Kasumi-1 (cell line): ENCODE measurements at regions not wholly inside any gene's neighbourhood (a gene's known extent, or its start where the extent isn't known, plus 50 kb on each side); places are given as distances from the start of the nearest gene placed in this dataset.

Source experiments
- DNase-seq, 2 experiments: peaks; one replicate each; lab custom pipeline; 2025; lab: John Stamatoyannopoulos, UW

DNA sequence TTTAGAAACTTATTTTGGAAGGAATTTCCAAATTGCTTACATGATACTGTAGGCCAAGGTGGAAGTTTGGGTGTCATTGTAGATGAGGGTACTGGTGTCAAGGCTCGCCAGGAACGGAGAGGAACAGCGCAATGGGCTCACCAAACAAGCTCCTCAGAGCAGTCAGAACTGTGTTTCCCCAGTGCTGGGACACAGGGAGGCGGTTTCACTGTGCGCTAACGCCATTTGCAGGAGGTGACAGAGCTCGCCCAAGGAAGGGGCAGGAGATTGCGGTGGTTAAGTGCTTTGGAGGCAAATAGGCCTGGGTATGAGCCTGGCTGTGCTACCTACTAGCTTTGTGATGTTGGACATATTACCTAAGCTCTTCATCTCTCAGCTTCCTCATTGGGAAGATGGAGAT, 57.3 kb downstream of the HHEX start:
- DNase-seq = no peak

DNA sequence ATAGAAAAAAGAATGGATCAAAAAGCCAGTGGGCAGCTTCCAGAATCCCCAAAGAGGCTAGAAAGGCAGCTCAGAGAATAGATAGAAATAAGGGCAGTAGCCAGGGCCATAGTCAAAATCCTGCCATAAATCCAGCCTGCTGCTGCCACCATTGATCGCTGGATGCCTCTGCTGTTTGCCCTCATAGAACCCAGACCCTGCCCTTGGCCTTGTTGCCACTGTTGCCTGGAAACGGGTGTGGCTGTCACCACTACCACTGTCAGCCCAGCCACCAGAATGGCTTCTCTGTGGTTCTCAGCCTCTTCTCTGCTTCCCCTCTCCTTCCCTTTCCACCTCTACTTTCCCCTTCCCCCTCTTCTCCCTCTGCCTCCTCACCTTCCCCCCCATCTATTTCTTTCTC, 57.8 kb downstream of the HHEX start:
- no peak for DNase-seq

DNA sequence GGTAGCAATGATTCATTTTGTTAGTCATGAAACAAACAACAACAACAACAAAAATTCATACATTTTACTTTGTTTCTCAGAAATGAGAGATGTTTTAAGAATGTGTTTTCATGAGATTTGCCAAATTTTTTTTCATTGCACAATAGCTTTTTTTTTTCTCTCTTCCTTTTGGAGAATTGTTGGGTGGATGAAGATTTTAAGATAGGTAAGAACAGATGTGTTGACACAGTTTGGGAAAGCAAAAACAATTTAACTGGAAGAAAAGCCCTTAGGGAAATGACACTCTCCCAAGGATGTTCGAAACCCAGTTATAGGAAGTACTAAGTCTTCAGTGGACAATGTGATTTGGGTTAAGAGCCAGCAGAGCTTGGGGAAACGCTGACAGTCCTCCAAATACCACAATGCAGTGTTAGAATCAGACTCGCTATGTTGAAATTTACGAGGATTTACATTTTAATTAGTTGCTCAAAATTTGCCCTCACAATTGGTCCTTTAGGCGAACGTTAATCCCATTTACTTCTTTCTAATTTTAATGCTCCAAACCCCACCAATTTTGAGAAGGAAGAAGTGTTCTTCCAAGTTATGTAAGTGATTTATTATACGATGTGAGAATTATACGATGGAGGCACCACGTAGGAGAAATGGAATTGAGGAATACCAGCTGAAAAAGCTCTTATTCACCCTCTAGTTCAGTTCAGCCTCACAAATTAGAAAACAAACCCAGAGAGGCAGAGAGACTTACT, 61.2 kb downstream of the HHEX start:
- no peak for DNase-seq

DNA sequence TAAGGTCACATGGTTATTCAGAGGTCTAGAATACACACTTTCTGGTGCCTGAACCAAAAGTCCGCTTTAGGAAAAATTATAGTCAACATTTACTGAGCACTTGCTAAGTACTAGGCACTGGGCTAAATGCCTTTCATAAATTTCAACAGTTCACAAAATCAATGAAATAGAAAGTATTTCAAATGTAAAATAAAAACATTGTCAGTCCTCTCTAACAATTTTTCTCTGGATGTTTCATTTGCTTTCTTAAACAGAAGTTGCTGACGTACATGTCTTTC, 61.7 kb downstream of the HHEX start:
- DNase-seq = no peak

DNA sequence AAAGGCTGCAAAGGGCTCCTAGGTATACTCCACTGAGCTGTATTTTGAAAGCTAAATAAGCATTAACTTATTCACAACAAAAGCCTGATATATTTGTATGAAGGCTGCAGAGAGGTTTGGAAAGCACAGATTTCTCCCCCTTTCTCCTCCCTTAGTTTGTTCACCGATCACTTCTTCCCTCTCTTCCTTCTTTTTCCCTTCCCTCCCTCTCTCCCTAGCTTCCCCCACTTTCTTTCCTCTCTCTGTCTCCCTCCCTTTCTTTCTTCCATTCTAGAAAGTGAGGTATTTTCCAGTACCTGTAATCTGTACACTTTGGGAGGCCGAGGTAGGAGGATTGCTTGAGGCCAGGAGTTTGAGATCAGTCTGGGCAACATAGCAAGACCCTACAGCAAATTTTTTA, 62.1 kb downstream of the HHEX start:
- no peak for DNase-seq

DNA sequence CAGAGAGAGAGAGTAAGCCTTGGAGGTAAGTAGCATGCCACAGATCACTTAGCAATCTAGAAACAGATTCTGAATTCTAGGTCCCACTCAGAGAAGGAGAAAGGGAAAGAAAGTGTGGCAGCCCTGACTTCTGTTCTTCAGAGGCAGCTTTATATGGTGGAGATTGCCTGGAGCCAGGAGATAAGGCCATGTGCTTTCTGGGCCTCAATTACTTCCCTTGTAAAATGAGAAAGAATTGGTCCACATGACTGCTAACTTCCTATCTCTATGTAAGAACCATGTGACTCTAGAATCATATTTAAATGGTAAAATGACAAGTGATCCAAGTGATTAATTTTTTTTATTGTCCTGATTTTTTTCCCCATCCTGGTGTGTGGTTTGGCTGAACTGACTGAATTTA, 64.1 kb downstream of the HHEX start:
- peak; percentile 17 to 41 for DNase-seq

DNA sequence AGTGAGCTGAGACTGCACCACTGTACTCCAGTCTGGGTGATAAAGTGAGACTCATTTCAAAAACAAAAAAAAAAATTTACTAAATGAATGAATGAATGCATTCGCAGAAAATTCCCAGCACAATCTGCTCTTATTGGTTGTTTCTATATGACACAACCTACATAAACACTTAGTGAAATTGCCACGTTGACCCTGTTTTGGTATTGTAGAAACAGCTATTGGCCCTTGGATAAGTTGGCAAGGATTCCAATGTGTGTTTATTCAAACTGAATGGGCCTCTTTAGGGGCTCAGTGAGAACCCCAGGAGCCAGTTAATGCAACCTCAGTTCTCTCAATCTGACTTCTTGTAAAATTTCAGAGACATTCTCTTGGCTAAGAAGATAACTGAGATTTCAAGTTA, 66.0 kb downstream of the HHEX start:
- no peak for DNase-seq

DNA sequence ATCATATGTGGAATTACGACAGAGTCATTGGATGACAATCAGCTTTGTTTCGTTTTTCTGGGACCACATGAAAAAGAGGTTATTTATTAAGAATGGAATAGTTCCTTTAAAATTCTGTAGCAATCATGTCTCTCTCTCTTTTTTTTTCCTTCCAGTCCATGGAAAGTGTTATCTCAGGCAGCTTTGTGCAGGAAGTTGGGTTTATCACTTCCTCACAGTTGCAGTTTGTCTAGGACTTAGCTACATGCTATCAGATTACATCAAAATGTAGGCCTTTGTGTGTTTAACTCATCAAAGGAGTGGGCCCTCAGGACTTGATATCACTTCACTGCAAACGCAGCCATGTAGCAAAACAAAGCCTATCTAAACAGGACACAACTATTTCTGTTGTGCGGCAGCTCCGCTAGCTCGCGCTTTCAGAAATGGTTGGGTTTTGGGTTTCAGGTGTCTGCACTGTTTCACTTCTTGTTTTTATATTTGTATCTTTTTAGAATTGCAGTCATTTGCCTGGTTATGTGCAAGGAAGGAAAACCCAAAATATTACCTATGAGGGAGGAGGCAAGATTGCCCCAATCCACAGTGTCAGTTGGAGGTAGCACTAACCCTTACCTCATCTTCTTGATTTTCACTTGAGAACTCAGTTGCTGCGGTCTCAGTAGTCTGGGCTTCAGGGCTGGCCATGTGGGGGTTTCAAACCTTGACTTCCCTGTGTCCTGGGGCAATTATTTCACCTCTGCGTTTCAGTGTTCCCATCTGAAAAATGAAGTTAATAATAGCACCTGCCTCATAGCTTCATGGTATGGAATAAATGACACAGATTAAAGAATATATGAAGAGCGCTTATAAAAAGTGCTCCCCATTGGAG, 66.7 kb downstream of the HHEX start:
- peak; percentile 90 to 95 for DNase-seq

DNA sequence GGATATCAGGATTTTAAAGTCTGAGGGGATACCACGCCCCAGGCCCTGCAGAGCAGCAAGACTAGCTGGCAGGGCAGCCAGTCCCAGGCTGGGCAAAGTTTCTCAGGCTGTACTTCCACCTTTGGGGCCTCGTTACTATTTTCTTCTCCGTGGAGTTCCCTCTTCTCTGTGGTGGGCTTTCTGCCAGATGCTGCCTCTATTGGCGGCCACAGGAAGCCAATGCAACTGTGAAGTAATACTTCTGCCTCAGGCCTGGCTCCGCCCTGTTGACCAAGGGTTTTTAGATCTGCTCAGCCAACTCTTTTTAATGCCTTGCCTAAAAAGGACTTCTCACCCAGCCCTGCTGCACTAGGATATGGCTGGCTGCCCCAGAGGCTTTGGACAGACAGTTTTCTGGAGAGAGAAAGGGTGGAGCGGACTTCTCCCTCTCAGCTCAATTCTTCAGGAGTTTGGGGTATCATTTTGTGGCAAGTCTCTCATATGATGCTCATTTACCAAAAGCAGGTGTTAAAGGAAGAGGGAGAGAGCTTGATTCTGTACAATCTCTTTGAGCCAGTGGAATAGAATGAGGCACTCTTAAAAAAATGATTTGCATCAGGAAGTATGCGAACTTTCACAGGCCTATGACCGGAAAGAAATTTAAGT, 67.4 kb downstream of the HHEX start:
- DNase-seq = peak; percentile 99

DNA sequence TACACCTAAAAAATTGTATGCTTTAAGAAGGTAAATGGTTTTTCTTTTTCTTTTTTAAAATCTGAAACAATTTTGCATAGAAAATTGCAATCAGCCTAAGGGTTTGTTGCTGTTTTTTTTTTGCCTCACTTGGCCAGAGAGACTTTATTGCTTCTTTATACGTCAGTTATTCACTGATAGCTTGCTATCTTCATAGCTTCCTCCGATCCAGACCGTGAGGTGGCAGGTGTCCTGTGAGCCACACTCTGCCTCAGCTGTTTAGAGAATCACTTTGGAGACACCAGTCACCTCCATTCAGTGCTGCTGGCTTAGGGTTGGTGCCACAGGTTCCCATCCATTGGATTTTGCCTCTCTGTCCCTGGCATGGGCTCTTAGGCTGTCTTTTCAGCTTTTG, 68.0 kb downstream of the HHEX start:
- DNase-seq = no peak

DNA sequence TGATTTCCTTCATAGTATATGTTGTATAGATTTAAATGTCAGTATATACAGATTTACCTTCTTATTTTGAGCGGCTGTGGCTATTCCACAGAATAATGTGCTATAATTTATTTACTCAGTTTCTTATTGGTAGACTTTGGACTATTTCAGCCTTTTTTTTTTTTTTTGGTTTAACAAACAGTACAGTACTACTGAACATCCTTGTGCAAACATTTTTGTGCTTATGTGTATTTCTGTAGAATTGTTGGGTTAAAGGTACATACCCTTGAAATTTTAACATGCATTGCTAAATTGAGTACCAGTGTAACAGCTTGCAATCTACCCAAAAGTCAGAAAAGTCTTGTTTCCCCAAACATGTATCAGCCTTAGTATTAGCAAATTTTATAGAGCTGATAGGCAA, 68.8 kb downstream of the HHEX start:
- no peak for DNase-seq

DNA sequence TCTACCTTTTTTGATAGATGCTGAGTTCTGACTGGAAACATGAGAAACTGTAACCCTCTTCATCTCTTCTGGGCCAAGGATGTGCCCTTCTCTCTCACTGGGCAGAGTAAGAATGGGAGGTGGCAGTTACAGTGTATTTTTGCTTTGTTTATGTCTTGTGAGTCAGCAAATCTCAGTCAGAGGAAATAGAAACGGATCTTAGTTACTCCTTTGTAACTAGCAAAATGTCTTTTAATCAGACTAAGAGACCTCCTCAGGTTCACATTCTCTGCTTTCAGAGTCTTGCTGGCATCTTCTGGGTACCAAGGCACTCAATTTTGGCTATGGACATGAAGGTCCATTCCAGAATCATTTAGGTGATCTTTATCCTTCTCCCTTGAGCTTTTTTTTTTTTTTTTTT, 70.9 kb downstream of the HHEX start:
- no peak for DNase-seq

DNA sequence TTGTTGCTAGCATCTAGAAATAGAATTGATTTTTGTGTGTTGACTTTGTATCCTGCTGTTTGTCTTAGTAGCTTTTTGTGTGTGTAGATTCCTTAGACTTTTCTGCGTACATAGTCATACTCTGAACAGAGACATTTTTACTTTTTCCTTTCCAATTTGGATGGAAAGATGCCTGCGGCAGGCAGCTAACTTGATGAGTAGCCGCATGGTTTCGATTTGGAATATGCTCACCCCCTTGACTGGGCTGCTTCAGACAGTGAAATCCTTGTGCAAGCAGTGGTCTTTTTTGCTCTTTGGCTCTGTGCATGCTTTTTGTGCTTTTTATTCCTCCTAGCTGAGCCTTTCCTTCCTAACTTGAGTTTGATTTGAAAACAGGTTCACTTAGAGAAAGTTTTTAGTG, 71.8 kb downstream of the HHEX start:
- no peak for DNase-seq

DNA sequence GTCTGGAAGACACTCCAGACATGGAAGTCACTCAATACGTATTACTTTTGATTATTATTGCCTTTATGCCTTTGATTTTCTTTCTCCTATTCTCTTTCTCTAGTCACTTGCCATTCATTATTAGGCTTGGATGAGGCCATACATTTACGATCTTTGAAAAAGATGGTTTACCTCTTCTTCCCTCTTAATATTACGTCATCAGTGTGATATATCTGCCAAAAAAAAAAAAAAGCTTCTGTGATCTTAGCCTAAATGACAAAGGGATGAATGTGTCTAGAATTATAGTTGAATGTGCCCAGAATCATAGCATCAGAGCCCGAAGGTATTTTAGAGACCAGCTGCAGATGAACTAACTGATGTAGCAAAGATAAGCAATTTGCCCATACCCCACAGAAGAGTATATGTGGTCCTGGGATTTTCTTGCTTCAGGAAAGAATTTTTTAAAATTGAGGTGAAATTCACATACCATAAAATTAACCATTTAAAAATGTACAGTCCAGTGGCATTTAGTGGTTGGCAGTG, 73.9 kb downstream of the HHEX start:
- no peak for DNase-seq

DNA sequence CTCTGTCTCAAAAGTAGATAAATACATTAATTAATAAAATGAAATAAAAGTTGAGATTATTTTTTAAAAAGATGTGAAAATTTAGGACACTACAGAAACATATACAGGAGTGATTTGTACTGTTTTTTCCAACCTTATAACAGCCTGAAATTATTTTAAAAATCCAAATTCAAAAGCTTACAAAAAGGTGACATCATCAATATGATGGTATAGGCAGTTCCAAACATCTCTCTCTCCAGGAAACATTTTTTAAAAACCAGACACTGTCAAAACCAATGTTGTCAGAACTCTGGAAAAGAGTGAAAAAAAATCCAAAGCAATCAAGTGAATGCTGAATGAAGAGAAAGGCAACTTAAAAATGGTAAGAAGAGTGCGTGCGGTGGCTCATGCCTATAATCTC, 76.7 kb downstream of the HHEX start:
- no peak for DNase-seq

DNA sequence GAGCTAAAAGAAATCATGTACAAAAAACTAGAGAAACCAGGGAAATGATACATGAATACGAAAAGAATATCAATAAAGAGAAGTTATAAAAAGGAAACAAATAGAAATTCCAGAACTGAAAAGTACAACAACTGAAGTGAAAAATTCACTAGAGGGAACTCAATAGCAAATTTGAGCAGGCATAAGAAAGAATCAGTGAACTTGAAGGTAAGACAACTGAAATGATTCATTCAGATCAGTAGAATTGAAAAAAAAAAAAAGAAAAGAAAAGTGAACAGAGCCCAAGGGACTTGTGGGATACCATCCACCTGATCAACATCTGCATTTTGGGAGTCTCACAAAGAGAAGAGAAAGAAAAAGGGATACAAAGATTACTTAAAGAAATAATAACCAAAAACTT, 78.3 kb downstream of the HHEX start:
- no peak for DNase-seq

DNA sequence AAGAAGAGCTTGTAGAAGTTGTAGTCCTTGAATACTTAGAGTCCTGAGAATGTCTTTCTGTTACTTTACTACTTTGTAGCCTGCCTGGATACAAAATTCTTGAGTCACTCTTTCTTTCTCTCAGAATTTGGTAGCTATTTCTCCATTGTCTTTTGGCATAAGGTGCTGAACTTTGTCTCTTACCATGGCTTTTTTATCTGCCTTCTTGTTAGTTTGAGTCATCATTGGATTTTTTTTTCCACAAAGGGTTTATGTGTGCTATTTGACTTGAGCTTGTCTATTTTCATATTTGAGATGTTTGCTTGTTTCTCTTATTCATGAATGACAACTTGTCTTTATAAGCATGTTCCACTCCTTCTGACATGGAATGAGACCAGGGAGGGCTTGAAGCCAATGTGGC, 74.5 kb upstream of the EXOC6 start:
- DNase-seq = no peak

DNA sequence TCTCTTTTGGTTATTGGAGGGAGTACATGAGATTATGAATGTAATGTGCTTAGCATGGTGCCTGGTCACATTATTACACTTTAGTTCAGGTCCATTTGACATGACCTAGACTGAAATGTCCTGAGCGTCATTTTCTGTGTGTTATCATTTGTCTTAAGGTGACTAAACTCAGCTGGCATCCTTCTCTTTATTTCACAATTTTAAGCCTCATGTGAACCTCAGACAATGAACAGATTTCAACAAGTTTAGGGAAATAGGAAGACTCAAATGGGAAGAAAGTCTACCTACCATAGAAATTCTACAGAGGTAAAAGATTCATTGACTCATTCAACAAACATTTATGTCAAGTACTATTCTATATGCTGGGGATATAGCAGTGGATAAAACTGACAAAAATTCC, 70.2 kb upstream of the EXOC6 start:
- no peak for DNase-seq

DNA sequence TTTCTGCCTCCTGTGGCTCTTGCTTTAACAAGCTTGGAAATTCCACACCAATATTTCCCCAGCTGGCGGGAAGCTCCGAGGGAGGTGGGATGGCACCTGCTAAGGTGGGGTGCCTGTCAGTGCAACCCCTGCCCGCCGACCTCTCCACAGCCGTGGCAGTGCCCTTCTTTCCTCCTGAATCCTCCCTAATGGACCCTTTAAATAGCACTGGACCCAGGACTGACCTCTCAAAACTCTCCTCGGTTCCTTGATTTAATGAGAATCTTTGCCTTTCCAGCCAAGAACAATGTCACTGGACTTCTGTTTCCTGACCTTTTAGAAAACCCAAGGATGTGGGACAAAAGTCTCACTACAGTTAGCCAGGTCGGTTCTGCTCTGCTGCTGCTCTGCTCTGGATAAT, 63.2 kb upstream of the EXOC6 start:
- no peak for DNase-seq

DNA sequence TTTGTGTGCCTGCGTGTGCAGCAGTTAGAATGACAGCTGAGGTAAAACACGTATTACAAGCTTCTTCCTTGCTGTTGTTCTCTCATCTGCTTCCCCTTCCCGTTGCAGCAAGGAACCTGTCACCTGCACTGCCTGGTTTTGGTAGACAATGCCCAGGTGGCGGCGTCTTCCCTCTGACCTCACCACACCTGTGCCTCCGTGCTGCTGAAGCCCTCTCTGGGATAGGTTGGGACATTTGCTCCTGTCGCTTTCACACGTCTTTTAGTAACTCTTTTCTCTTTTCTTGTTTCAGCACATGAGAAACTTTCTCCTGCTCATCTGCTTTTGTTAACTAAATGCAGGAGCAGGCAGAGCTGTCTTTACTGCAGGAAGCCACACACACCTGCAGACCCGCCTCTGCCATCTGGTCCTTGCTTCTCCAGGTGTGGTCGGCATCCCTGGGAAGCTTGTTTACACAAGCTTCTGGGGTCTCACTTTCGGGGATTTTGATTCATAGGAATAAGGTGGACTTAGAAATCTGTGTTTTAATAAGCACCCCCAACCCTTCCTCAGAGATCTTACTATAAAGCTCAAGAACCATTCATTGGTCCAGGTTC, 60.7 kb upstream of the EXOC6 start:
- DNase-seq = no peak

DNA sequence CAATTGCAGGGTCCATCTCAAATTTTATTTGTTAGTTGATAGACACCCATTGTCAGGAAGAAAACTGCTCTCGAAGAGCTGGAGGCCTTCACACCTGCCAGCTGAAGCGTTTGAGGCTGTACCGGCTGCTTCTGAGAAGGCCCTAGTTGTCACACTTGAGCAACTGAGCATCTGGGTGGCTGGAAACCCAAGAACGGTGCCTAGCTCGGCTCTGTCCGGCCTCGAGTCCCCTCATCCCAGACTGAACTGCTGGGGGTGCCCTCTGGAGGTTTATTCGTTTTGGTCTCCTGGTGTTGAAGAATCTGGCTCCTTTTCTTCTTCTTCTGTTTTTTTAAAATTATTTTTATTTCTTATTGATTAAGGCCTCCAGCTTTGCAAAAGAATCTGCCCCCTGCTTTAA, 59.3 kb upstream of the EXOC6 start:
- no peak for DNase-seq

DNA sequence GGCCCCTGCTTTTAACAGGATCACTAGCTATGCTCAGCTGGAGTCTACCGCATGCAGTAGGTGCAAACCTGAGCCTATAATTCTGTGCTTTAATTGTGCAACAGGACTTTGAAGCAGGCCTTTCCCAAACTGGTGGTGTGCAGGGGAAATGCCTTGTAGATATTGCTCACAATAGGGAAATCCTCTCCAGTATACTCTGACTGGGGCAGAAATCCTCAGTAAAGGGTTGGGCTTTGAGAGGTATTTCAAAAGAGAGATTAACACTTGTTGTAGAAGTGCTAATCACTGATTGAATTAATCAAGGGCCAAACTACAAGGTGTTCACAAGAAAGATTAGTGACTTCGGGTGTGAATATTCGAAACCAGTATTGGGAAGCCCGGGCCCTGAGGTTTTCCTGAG, 58.5 kb upstream of the EXOC6 start:
- DNase-seq = no peak

DNA sequence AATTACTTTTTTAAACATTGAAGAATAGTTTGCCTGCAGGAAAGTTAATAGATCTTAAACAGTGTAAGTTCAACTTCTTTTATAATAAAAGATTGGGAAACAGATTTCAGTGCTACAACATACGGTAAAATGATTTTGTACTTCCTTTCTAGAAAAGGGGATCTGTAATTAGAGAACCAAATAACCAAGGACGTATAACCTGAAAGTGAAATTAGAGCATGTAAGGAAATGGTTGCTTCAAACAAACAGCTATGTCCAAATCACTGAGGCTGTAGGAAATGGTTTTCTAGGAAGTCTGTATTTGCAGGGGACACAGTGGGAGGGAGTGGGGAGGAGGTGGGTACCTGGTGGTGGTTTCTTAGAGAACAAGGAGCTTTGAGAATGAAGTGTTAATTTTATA, 57.9 kb upstream of the EXOC6 start:
- DNase-seq = peak; percentile 47 to 79
